RWPE2 (cell line): ENCODE measurements at regions not wholly inside any gene's neighbourhood (a gene's known extent, or its start where the extent isn't known, plus 50 kb on each side); places are given as distances from the start of the nearest gene placed in this dataset.

Source experiments
- ATAC-seq: fragments of 200-7000 bp; cut with Tn5 transposase; 3 replicates; pipeline ENCODE4 v1.9.1; 2021; ENCODE audit warnings: low read depth
- DNase-seq: peaks from one replicate; pipeline ENCODE4 v3.0.0-alpha.2; 2020; ENCODE audit warnings: low spot score
- H3K27ac ChIP-seq: fragments of 450-650 bp; 2 replicates; pipeline ENCODE4 v1.5.1; 2017; ENCODE audit warnings: mild to moderate bottlenecking; ENCODE audit not compliant: poor library complexity, severe bottlenecking
- H3K27me3 ChIP-seq: fragments of 250-450 bp; sonication (Bioruptor Pico); 2 replicates; pipeline ENCODE4 v1.5.1; 2021; ENCODE audit warnings: mild to moderate bottlenecking, moderate library complexity; ENCODE audit not compliant: insufficient read depth, poor library complexity, severe bottlenecking
- H3K36me3 ChIP-seq: fragments of 250-450 bp; sonication (Bioruptor Pico); 2 replicates; pipeline ENCODE4 v1.5.1; 2020; ENCODE audit warnings: low read depth, mild to moderate bottlenecking, moderate library complexity
- H3K4me1 ChIP-seq: fragments of 250-450 bp; sonication (Bioruptor Pico); 2 replicates; pipeline ENCODE4 v1.5.1; 2021; ENCODE audit warnings: mild to moderate bottlenecking, moderate library complexity; ENCODE audit not compliant: insufficient read depth, poor library complexity, severe bottlenecking
- H3K4me3 ChIP-seq: fragments of 250-450 bp; sonication (Bioruptor Pico); 2 replicates; pipeline ENCODE4 v1.5.1; 2021; ENCODE audit warnings: mild to moderate bottlenecking, moderate library complexity; ENCODE audit not compliant: severe bottlenecking
- H3K9me3 ChIP-seq: fragments of 250-450 bp; sonication (Bioruptor Pico); 2 replicates; pipeline ENCODE4 v1.5.1; 2021; ENCODE audit warnings: mild to moderate bottlenecking, moderate library complexity; ENCODE audit not compliant: severe bottlenecking
- CTCF ChIP-seq: fragments of 450-650 bp; IDR thresholded peaks from one replicate; pipeline ENCODE4 v1.5.1; 2017; ENCODE audit warnings: mild to moderate bottlenecking, moderate library complexity; ENCODE audit not compliant: poor library complexity, severe bottlenecking

- Histone ChIP-seq H3K27ac (no peak overlapping the region), H3K4me1 (no peaks in the 10 kb centered on the region)
- DNase-seq: no peak
Measured at GRCh38 chr7:142606081-142606480, 143.2 kb upstream of the PRSS1 start.

GRCh38 chr7:142604671-142605070, 144.6 kb upstream of the PRSS1 start:
- no peak for ATAC-seq

More at GRCh38 chr7:142606081-142606480, 143.2 kb upstream of the PRSS1 start:
- ATAC-seq: no peak
- Histone ChIP-seq H3K4me3 (no peak overlapping the region), H3K36me3 (no peaks in the 10 kb centered on the region), H3K9me3 (no peaks in the 10 kb centered on the region), H3K27me3 (no peaks in the 10 kb centered on the region)
- TF ChIP-seq CTCF: no peak

GRCh38 chr7:142603870-142604448, 145.3 kb upstream of the PRSS1 start:
- Histone ChIP-seq H3K27ac (no peak overlapping the region), H3K4me3 (peak overlapping the region; percentile 13), H3K27me3 (no peaks in the 10 kb centered on the region), H3K9me3 (no peaks in the 10 kb centered on the region), H3K4me1 (no peaks in the 10 kb centered on the region), H3K36me3 (no peaks in the 10 kb centered on the region)
- DNase-seq (no peak), ATAC-seq (peak; percentile 49; the same call in 2 of the 3 replicates)
- peak; percentile 89 for TF ChIP-seq CTCF

More at GRCh38 chr7:142604671-142605070, 144.6 kb upstream of the PRSS1 start:
- TF ChIP-seq CTCF: no peak
- Histone ChIP-seq H3K9me3 (no peaks in the 10 kb centered on the region), H3K4me1 (no peaks in the 10 kb centered on the region), H3K36me3 (no peaks in the 10 kb centered on the region), H3K27me3 (no peaks in the 10 kb centered on the region), H3K27ac (no peak overlapping the region), H3K4me3 (no peak overlapping the region)
- no peak for DNase-seq

- H3K9me3 ChIP-seq: no peaks in the 10 kb centered on the region
- no peaks in the 10 kb centered on the region for H3K27me3 ChIP-seq
- no peak overlapping the region for H3K4me3 ChIP-seq
- ATAC-seq (no peak), DNase-seq (no peak)
- no peak overlapping the region for H3K27ac ChIP-seq
- no peaks in the 10 kb centered on the region for H3K4me1 ChIP-seq
- no peaks in the 10 kb centered on the region for H3K36me3 ChIP-seq
- TF ChIP-seq CTCF: no peak
Measured at GRCh38 chr7:142602756-142603155, 146.5 kb upstream of the PRSS1 start.

- H3K27ac ChIP-seq: no peak overlapping the region
- DNase-seq: no peak
- no peaks in the 10 kb centered on the region for H3K9me3 ChIP-seq
Measured at GRCh38 chr7:142602183-142602582, 147.1 kb upstream of the PRSS1 start.

More at GRCh38 chr7:142602183-142602582, 147.1 kb upstream of the PRSS1 start:
- no peak for ATAC-seq
- Histone ChIP-seq H3K27me3 (no peaks in the 10 kb centered on the region), H3K36me3 (no peaks in the 10 kb centered on the region), H3K4me3 (no peak overlapping the region), H3K4me1 (no peaks in the 10 kb centered on the region)
- TF ChIP-seq CTCF: no peak
